HCT116 (cell line): ENCODE measurements at regions not wholly inside any gene's neighbourhood (a gene's known extent, or its start where the extent isn't known, plus 50 kb on each side); places are given as distances from the start of the nearest gene placed in this dataset.

Experiments
- ATAC-seq: fragments of 200-7000 bp; cut with Tn5 transposase; 2 replicates; pipeline ENCODE4 v1.9.1; 2020; ENCODE audit warnings: mild to moderate bottlenecking, moderate library complexity
- BruUV-seq: library from RNA; stranded (reverse); fragments of 400-500 nt; replicated peaks from 2 replicates; lab custom pipeline; 2021; lab: Mats Ljungman, UMichigan
- CTCF ChIA-PET: fragments of 300-600 bp; sonication (Branson Sonifier 250); formaldehyde crosslinking; loops from one replicate; lab custom pipeline; 2021; ENCODE audit warnings: antibody characterized with exemption; lab: Charles Lee
- POLR2A ChIA-PET: fragments of 300-600, 350-600 bp; sonication (Branson Sonifier 250); formaldehyde crosslinking; loops from one replicate; lab custom pipeline; 2021; ENCODE audit warnings: antibody characterized with exemption; lab: Charles Lee
- RAD21 ChIA-PET, 2 experiments: fragments of 300-600 bp; sonication (Branson Sonifier 250); formaldehyde crosslinking; loops; one replicate each; lab custom pipeline; 2023; ENCODE audit warnings: low total read pairs in 2 of 2; ENCODE audit not compliant: uncharacterized antibody in 2 of 2, unreplicated experiment in 2 of 2, low non-redundant PET in 1 of 2; lab: Charles Lee
- DNase-seq: peaks from one replicate; pipeline ENCODE4 v3.0.0-alpha.2; 2010; ENCODE audit warnings: low read depth, low spot score
- H2AFZ ChIP-seq: fragments of 200-600 bp; shearing (Covaris generic), sonication (generic); 2 replicates; pipeline ENCODE4 v1.6.1; 2017; ENCODE audit warnings: low read depth, mixed run types, mixed read lengths, antibody characterized with exemption, low read length; ENCODE audit not compliant: poor library complexity, severe bottlenecking
- H3K27ac ChIP-seq: 2 replicates; pipeline ENCODE4 v1.5.1; 2012; ENCODE audit warnings: low read depth, low read length
- H3K27me3 ChIP-seq: fragments of 200-600 bp; sonication (generic); 2 replicates; pipeline ENCODE4 v1.6.1; 2016; ENCODE audit warnings: mixed run types, low read length, mixed read lengths; ENCODE audit not compliant: insufficient read depth
- H3K36me3 ChIP-seq, 2 experiments: fragments of 200-500 bp in 1 of 2; fragments of 200-600 bp in 1 of 2; sonication (Bioruptor generic) in 1 of 2; sonication (generic) in 1 of 2; 2 replicates each; pipeline versions ENCODE4 v1.5.1 to v1.6.1; 2014 to 2016; ENCODE audit warnings: low read length in 2 of 2, inconsistent platforms in 1 of 2, mixed read lengths in 1 of 2, mixed run types in 1 of 2; ENCODE audit not compliant: insufficient read depth in 2 of 2, control insufficient read depth in 1 of 2
- H3K4me1 ChIP-seq, 2 experiments: fragments of 200-600 bp in 1 of 2; sonication (generic) in 1 of 2; 2 replicates each; pipeline versions ENCODE4 v1.5.1 to v1.6.1; 2012 to 2017; ENCODE audit warnings: low read length in 2 of 2, inconsistent platforms in 1 of 2, mild to moderate bottlenecking in 1 of 2, mixed read lengths in 1 of 2, mixed run types in 1 of 2, moderate library complexity in 1 of 2; ENCODE audit not compliant: insufficient read depth in 2 of 2, control insufficient read depth in 1 of 2
- H3K4me2 ChIP-seq: fragments of 200-600 bp; sonication (generic); 2 replicates; pipeline ENCODE4 v1.6.1; 2017; ENCODE audit warnings: mixed run types, low read length, mixed read lengths
- H3K4me3 ChIP-seq, 2 experiments: fragments of 200-600 bp in 1 of 2; sonication (generic) in 1 of 2; replicated peaks in 1 of 2; 2 replicates each; pipeline ENCODE4 v1.5.1; 2011 to 2016; ENCODE audit warnings: low read length in 2 of 2, control low read depth in 1 of 2, low read depth in 1 of 2, mild to moderate bottlenecking in 1 of 2, mixed read lengths in 1 of 2, mixed run types in 1 of 2
- H3K79me2 ChIP-seq: fragments of 200-600 bp; sonication (generic); 2 replicates; pipeline ENCODE4 v1.6.1; 2017; ENCODE audit warnings: mild to moderate bottlenecking, mixed run types, low read length, moderate library complexity, mixed read lengths; ENCODE audit not compliant: insufficient read depth
- H3K9ac ChIP-seq: fragments of 200-600 bp; sonication (generic); 2 replicates; pipeline ENCODE4 v1.6.1; 2016; ENCODE audit warnings: low read length, mixed read lengths
- H3K9me2 ChIP-seq: fragments of 200-600 bp; sonication (generic), shearing (Covaris generic); 2 replicates; pipeline ENCODE4 v1.6.1; 2017; ENCODE audit warnings: mixed run types, mild to moderate bottlenecking, moderate library complexity; ENCODE audit not compliant: insufficient read depth
- H3K9me3 ChIP-seq, 2 experiments: fragments of 200-500 bp in 1 of 2; fragments of 200-600 bp in 1 of 2; sonication (Bioruptor generic) in 1 of 2; sonication (generic) in 1 of 2; 2 replicates each; pipeline ENCODE4 v1.6.1; 2014 to 2017; ENCODE audit warnings: low read length in 2 of 2, mixed read lengths in 2 of 2, inconsistent platforms in 1 of 2, low read depth in 1 of 2, mild to moderate bottlenecking in 1 of 2, mixed run types in 1 of 2, moderate library complexity in 1 of 2; ENCODE audit not compliant: control insufficient read depth in 1 of 2, insufficient read depth in 1 of 2
- H4K20me1 ChIP-seq: fragments of 200-600 bp; sonication (generic), shearing (Covaris generic); 2 replicates; pipeline ENCODE4 v1.6.1; 2017; ENCODE audit warnings: mixed run types, mild to moderate bottlenecking, moderate library complexity; ENCODE audit not compliant: insufficient read depth
- CEBPB ChIP-seq: IDR thresholded peaks from 2 replicates; pipeline ENCODE4 v1.6.1; 2012; ENCODE audit warnings: low read depth
- CTCF ChIP-seq, 3 experiments: fragments of 200-600 bp in 1 of 3; sonication (generic) in 1 of 3; IDR thresholded peaks in 2 of 3; conservative IDR thresholded peaks in 1 of 3; 2 replicates each; pipeline ENCODE4 v1.5.1; 2012 to 2017; ENCODE audit warnings: low read depth in 2 of 3, low read length in 2 of 3, antibody characterized with exemption in 1 of 3, borderline replicate concordance in 1 of 3, control low read depth in 1 of 3, mild to moderate bottlenecking in 1 of 3, mixed read lengths in 1 of 3, mixed run types in 1 of 3, moderate library complexity in 1 of 3; ENCODE audit not compliant: insufficient read depth in 1 of 3
- EGR1 ChIP-seq: IDR thresholded peaks from 2 replicates; pipeline ENCODE4 v1.6.1; 2012; ENCODE audit warnings: low read depth
- ELF1 ChIP-seq: IDR thresholded peaks from 2 replicates; pipeline ENCODE4 v1.6.1; 2012; ENCODE audit warnings: low read depth, borderline replicate concordance
- EZH2phosphoT487 ChIP-seq: fragments of 200-600 bp; IDR thresholded peaks from 2 replicates; pipeline ENCODE4 v1.6.1; 2018; ENCODE audit warnings: antibody characterized with exemption, borderline replicate concordance
- JUND ChIP-seq: IDR thresholded peaks from 2 replicates; pipeline ENCODE4 v1.6.1; 2012
- POLR2A ChIP-seq: IDR thresholded peaks from 2 replicates; pipeline ENCODE4 v1.7.0; 2011; ENCODE audit warnings: borderline replicate concordance; ENCODE audit not compliant: insufficient read depth, insufficient read length; ENCODE audit errors: extremely low read depth
- REST ChIP-seq: IDR thresholded peaks from 2 replicates; pipeline ENCODE4 v1.6.1; 2012; ENCODE audit warnings: low read depth
- SIN3A ChIP-seq: IDR thresholded peaks from 2 replicates; pipeline ENCODE4 v1.6.1; 2012; ENCODE audit warnings: low read depth
- SRF ChIP-seq: IDR thresholded peaks from 2 replicates; pipeline ENCODE4 v1.6.1; 2012; ENCODE audit warnings: low read depth
- TCF7L2 ChIP-seq: IDR thresholded peaks from 2 replicates; pipeline ENCODE4 v1.7.0; 2011; ENCODE audit warnings: borderline replicate concordance, inconsistent platforms; ENCODE audit not compliant: insufficient read depth, insufficient read length; ENCODE audit errors: extremely low read depth
- YY1 ChIP-seq: IDR thresholded peaks from 2 replicates; pipeline ENCODE4 v1.6.1; 2011; ENCODE audit warnings: low read length, low read depth, moderate library complexity, mild to moderate bottlenecking; ENCODE audit not compliant: insufficient replicate concordance; ENCODE audit errors: extremely low read depth
- ZBTB33 ChIP-seq: IDR thresholded peaks from 2 replicates; pipeline ENCODE4 v1.6.1; 2011; ENCODE audit warnings: mild to moderate bottlenecking, low read length, moderate library complexity; ENCODE audit not compliant: insufficient replicate concordance; ENCODE audit errors: extremely low read depth
- ZFX ChIP-seq: fragments of 450-650 bp; IDR thresholded peaks from 2 replicates; pipeline ENCODE4 v1.6.1; 2017
- intact Hi-C: fragments of 100-400 bp; cut with micrococcal nuclease; formaldehyde crosslinking; loops from 2 replicates; pipeline ENCODE4 v1.10.0; 2022

GRCh38 chr3:124412644-124413043 is 317.6 kb upstream of the UMPS start (continued):
- TF ChIP-seq REST (no peak), EGR1 (no peak), POLR2A (no peak), JUND (no peak), CTCF (IDR thresholded peaks at IDR 0.05 in 2 of 3, conservative IDR thresholded peaks at IDR 0.05 in 1 of 3; ENCODE audit: borderline replicate concordance in 1 of 3, insufficient read depth in 1 of 3, low read depth in 2 of 3, low read length in 2 of 3) (no peak), ELF1 (no peak), YY1 (no peak)
- TF ChIP-seq, all 23 proteins: peak for 0

- no peak overlapping the region for H3K4me3 ChIP-seq
- BruUV-seq = no TSS peak
- H3K79me2 ChIP-seq = no peaks in the 10 kb centered on the region
- H3K9me3 ChIP-seq = no peaks in the 10 kb centered on the region
- POLR2A ChIA-PET = no interaction called here
- no peak for ATAC-seq
- intact Hi-C loops = no loop called here
- no peaks in the 10 kb centered on the region for H3K36me3 ChIP-seq
- DNase-seq = no peak
- RAD21 ChIA-PET = no interaction called here
- H3K9me2 ChIP-seq = no peaks in the 10 kb centered on the region
- H3K27me3 ChIP-seq = peaks cover 42% of the 10 kb centered on the region
- H3K4me1 ChIP-seq = peaks cover 0 to 7% of the 10 kb centered on the region in 2 experiments; a peak in 1 of 4 replicates
- no peak overlapping the region for H3K4me2 ChIP-seq
- H4K20me1 ChIP-seq = no peaks in the 10 kb centered on the region
- H3K9ac ChIP-seq = no peak overlapping the region
- H2AFZ ChIP-seq = no peak overlapping the region
- H3K27ac ChIP-seq = no peak overlapping the region
- CTCF ChIA-PET = no interaction called here
- TF ChIP-seq SRF (no peak), JUND (no peak), SIN3A (no peak), ZBTB33 (no peak), ELF1 (no peak), CEBPB (no peak), YY1 (no peak), ZFX (no peak), TCF7L2 (no peak), EZH2phosphoT487 (no peak)
Measured at GRCh38 chr3:124413393-124413792, 316.9 kb upstream of the UMPS start.
